T-helper 17 cell (primary cell): ENCODE measurements at regions not wholly inside any gene's neighbourhood (a gene's known extent, or its start where the extent isn't known, plus 50 kb on each side); places are given as distances from the start of the nearest gene placed in this dataset.

Experiments
- ATAC-seq: fragments of 150-1000 bp; cut with Tn5 transposase; 2 replicates; pipeline ENCODE4 v1.10.0; 2021; ENCODE audit warnings: mild to moderate bottlenecking, moderate library complexity
- DNase-seq, 3 donors: peaks; one replicate each; pipeline versions ENCODE4 v3.0.0 to v3.0.0-alpha.2; 2020 to 2021
- H3K9me3 ChIP-seq: one replicate; pipeline ENCODE4 v1.7.0; 2013; ENCODE audit warnings: low read length, mild to moderate bottlenecking; ENCODE audit not compliant: control insufficient read depth, poor library complexity, severe bottlenecking
- H3K27ac Mint-ChIP-seq: one replicate; pipeline ENCODE4 v1.8.0; 2022; ENCODE audit warnings: mild to moderate bottlenecking, moderate library complexity, mixed read lengths
- H3K27me3 Mint-ChIP-seq: one replicate; pipeline ENCODE4 v1.8.0; 2022; ENCODE audit warnings: mixed read lengths
- H3K36me3 Mint-ChIP-seq: one replicate; pipeline ENCODE4 v1.8.0; 2022; ENCODE audit warnings: low read depth, mixed read lengths
- H3K4me1 Mint-ChIP-seq: one replicate; pipeline ENCODE4 v1.8.0; 2022; ENCODE audit warnings: mild to moderate bottlenecking, mixed read lengths
- H3K4me3 Mint-ChIP-seq: one replicate; pipeline ENCODE4 v1.8.0; 2022; ENCODE audit warnings: mild to moderate bottlenecking, moderate library complexity, mixed read lengths

DNA sequence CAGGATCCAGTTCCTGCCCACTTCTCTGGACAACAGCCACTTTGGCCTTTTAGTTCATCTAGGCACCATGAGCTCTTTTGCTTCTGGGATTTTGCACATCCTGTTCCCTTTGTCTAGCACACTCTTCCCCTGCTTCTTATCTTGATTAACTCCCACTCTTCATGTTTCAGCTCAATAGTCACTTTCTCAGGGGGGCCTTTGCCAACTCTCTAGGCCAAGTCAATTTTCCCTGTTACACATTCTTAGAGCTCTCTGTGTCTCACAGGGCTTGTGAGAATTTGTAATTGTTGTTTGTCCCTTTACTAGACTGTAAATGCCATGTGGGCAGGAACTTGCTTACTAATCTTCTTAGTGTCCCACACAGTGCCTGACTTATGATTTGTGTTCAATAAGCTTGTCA is 58.1 kb upstream of the EPB41L1 start:
- peaks cover 9% of the 10 kb centered on the region for H3K36me3 Mint-ChIP-seq
- no peak overlapping the region for H3K27ac Mint-ChIP-seq
- peaks cover 22% of the 10 kb centered on the region for H3K27me3 Mint-ChIP-seq
- ATAC-seq (no peak), DNase-seq (no peak)
- H3K9me3 ChIP-seq, result no peaks in the 10 kb centered on the region
- peaks cover 18% of the 10 kb centered on the region for H3K4me1 Mint-ChIP-seq
- H3K4me3 Mint-ChIP-seq, result no peak overlapping the region

- H3K4me3 Mint-ChIP-seq, result no peak overlapping the region
- peaks cover 9% of the 10 kb centered on the region for H3K36me3 Mint-ChIP-seq
- peaks cover 15% of the 10 kb centered on the region for H3K4me1 Mint-ChIP-seq
- H3K9me3 ChIP-seq, result no peaks in the 10 kb centered on the region
- peaks cover 16% of the 10 kb centered on the region for H3K27me3 Mint-ChIP-seq
- no peak overlapping the region for H3K27ac Mint-ChIP-seq
- DNase-seq (no peak), ATAC-seq (no peak)
Measured at GRCh38 chr20:36097337-36098151, 57.0 kb upstream of the EPB41L1 start.

DNA sequence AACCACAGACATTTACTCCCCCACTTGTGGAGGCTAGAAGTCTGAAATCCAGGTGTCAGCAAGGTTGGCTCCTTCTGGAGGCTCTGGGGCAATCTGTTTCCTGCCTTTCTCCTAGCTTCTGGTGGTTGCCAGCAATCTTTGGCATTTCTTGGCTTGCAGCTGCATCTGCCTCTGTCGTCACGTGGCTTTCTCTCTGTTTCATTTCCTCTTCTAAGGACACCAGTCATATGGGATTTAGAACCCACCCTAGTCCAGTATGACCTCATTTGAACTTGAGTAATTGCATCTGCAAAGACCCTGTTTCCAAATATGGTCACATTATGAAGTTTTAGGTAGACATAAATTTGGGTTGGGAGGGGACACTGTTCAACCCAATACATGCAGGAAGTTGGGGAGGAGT is 56.2 kb upstream of the EPB41L1 start:
- H3K27ac Mint-ChIP-seq, result no peak overlapping the region
- DNase-seq, result no peak
- H3K4me1 Mint-ChIP-seq, result peaks cover 11% of the 10 kb centered on the region
- no peaks in the 10 kb centered on the region for H3K9me3 ChIP-seq
- ATAC-seq, result peak; percentile 33
- H3K36me3 Mint-ChIP-seq, result peaks cover 5% of the 10 kb centered on the region
- H3K27me3 Mint-ChIP-seq, result peaks cover 9% of the 10 kb centered on the region
- H3K4me3 Mint-ChIP-seq, result no peak overlapping the region

DNA sequence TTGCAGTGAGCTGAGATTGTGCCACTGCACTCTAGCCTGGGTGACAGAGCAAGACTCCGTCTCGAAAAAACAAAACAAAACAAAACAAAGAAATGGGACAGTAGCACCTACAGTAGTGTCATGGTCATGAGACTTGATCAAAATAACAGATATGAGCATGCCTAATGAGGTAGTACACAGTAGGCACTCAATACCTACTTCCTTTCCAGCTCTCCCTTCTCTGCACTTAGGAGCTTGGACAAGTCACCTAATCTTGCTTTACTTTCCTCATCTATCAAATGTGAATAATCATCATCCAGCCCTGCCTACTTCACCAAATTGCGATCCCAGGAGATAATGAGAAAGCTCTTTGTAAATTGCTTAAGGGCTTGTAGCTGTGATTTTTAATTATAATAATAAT is 55.4 kb upstream of the EPB41L1 start:
- peaks cover 5% of the 10 kb centered on the region for H3K36me3 Mint-ChIP-seq
- H3K9me3 ChIP-seq, result no peaks in the 10 kb centered on the region
- peaks cover 12% of the 10 kb centered on the region for H3K4me1 Mint-ChIP-seq
- H3K27me3 Mint-ChIP-seq, result peaks cover 5% of the 10 kb centered on the region
- ATAC-seq, result no peak
- H3K27ac Mint-ChIP-seq, result no peak overlapping the region
- no peak overlapping the region for H3K4me3 Mint-ChIP-seq
- no peak for DNase-seq

GRCh38 chr20:36101192-36101591 is 53.3 kb upstream of the EPB41L1 start:
- Mint-ChIP-seq H3K4me3 (no peak overlapping the region), H3K27ac (no peak overlapping the region), H3K4me1 (peaks cover 10% of the 10 kb centered on the region), H3K36me3 (peaks cover 6% of the 10 kb centered on the region), H3K27me3 (peaks cover 8% of the 10 kb centered on the region)
- ATAC-seq, result no peak
- H3K9me3 ChIP-seq, result no peaks in the 10 kb centered on the region
- DNase-seq, result no peak

- no peak for DNase-seq
- H3K27me3 Mint-ChIP-seq, result peaks cover 8% of the 10 kb centered on the region
- no peaks in the 10 kb centered on the region for H3K9me3 ChIP-seq
- no peak for ATAC-seq
- no peak overlapping the region for H3K4me3 Mint-ChIP-seq
- H3K36me3 Mint-ChIP-seq, result peaks cover 3% of the 10 kb centered on the region
- H3K27ac Mint-ChIP-seq, result no peak overlapping the region
- H3K4me1 Mint-ChIP-seq, result peaks cover 10% of the 10 kb centered on the region
Measured at GRCh38 chr20:36102306-36102705, 52.2 kb upstream of the EPB41L1 start.

- H3K9me3 ChIP-seq, result no peaks in the 10 kb centered on the region
- peaks cover 4% of the 10 kb centered on the region for H3K4me1 Mint-ChIP-seq
- peaks cover 8% of the 10 kb centered on the region for H3K27me3 Mint-ChIP-seq
- DNase-seq (no peak), ATAC-seq (no peak)
- H3K36me3 Mint-ChIP-seq, result peaks cover 3% of the 10 kb centered on the region
- no peak overlapping the region for H3K4me3 Mint-ChIP-seq
- no peak overlapping the region for H3K27ac Mint-ChIP-seq
Measured at GRCh38 chr20:36102809-36103596, 51.5 kb upstream of the EPB41L1 start.

DNA sequence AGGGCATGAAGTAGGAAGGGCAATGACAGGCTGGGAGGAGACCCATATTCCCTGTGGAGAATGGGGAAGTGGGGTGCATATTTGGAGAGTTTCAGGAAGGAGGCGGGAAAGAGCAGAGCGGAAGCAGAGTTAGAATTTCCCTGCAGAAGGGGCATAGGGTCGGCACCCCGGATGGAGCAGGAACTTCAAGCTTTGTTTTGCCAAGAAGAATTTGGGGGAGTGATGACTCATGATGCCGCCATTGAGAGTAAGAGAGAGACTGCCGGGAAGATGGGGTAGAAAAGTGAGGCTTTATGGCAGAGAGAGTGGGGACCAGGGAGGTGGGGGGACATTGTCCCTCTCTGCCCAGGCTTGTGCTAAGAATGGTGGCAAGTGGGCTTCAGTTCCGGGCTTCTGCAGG is 50.3 kb upstream of the EPB41L1 start:
- peaks cover 3% of the 10 kb centered on the region for H3K36me3 Mint-ChIP-seq
- no peaks in the 10 kb centered on the region for H3K9me3 ChIP-seq
- peaks cover 8% of the 10 kb centered on the region for H3K27me3 Mint-ChIP-seq
- H3K4me3 Mint-ChIP-seq, result no peak overlapping the region
- ATAC-seq (no peak), DNase-seq (no peak)
- H3K4me1 Mint-ChIP-seq, result peaks cover 4% of the 10 kb centered on the region
- H3K27ac Mint-ChIP-seq, result no peak overlapping the region
